GM12892 (cell line): ENCODE measurements at regions not wholly inside any gene's neighbourhood (a gene's known extent, or its start where the extent isn't known, plus 50 kb on each side); places are given as distances from the start of the nearest gene placed in this dataset.
"Not testable (repeated sequence)": the region's sequence is repeated elsewhere in the genome, so short reads cannot be mapped to it uniquely, and the experiment has no call there.

Experiments
- DNase-seq: peaks from one replicate; pipeline ENCODE4 v3.0.0; 2011; ENCODE audit not compliant: insufficient read length
- FAIRE-seq: peaks from 2 replicates; lab custom pipeline; 2011; peaks lifted over from hg19 to GRCh38; lab: Jason Lieb, UNC
- POLR2A ChIP-seq: IDR thresholded peaks from 2 replicates; pipeline ENCODE4 v1.6.1; 2011; ENCODE audit warnings: low read depth, low read length, control low read depth
- POLR2AphosphoS5 ChIP-seq: IDR thresholded peaks from 2 replicates; pipeline ENCODE4 v1.6.1; 2011; ENCODE audit warnings: low read depth, low read length, control low read depth
- TAF1 ChIP-seq: IDR thresholded peaks from 2 replicates; pipeline ENCODE4 v1.6.1; 2011; ENCODE audit warnings: low read depth, mild to moderate bottlenecking, control low read depth, low read length, borderline replicate concordance

DNA sequence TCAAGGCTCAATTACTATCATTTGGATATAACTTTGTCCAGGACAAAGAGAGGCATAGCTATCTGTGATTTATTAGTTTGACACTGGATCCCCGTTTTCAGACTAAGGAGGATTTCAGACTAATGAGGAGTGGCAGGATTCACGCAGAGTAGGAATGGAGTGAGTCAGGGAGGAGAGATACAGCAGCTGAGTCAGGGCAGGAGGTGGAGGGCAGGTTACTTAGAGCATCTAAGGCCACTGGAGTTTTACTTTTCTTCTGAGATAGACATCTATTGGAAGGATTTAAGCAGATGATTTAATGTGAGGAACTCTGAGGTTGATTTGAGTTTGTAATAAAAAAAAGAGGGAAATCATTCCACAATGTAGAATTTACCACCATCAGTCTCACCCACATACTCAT lies 110.6 kb downstream of the RPIA start:
- not testable (repeated sequence) for DNase-seq, FAIRE-seq

DNA sequence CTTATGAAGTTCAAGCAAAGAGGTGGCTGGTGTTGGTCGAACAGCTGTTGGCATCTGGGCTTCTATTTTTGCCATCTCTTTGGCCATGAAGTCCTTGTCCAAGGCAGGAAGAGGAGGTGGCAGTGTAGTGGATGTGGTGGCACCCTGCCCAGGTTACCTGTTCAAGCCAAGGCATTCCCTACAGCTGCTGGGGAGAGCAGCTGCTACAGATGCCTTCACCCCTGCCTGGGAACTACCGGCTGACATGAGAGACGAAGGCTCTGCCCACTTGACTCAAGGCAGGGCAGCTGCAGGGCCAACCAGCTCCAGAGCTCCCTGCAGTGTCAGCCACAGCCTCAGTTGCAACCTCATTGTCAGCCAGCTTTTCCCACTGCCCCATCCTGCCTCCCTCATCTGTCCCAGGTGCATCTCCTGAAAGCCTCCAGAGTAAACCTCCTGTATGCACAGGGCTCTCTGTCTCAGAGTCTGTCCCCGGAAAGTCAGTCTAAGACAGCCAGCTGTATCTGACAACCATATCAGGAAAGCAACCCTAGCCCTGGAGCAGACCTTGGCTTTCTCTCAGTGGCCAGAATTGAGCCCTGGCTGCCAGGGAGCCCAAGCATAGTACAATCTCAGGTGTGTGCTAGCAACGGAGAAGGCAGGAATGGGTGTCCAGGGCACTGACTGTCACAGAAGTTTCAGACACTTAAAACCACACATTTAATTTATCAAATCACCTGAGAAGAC lies 115.9 kb downstream of the RPIA start:
- DNase-seq = no peak
- TF ChIP-seq POLR2A (no peak), POLR2AphosphoS5 (no peak), TAF1 (no peak)
- no peak for FAIRE-seq

DNA sequence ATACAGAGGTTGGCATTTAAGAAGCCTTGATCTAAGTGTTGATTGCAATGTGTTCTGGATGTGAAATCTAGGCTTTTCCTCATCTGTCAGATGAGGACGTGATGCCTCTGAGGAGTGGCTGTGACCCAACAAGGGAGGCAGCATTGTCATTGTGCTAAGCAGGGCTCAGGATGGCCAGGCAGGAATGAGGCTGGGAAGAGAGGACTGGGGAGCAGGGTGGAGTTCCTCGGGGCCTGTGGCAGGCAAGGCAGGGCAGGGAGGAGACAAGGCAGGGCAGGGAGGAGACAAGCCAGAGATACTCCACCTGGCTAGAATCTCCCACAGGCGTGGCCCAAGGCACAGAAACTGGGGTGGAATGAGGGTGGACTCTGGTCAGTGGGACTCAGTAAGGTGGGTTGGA lies 116.6 kb downstream of the RPIA start:
- TF ChIP-seq POLR2A (no peak), TAF1 (no peak), POLR2AphosphoS5 (no peak)
- FAIRE-seq (no peak), DNase-seq (no peak)

DNA sequence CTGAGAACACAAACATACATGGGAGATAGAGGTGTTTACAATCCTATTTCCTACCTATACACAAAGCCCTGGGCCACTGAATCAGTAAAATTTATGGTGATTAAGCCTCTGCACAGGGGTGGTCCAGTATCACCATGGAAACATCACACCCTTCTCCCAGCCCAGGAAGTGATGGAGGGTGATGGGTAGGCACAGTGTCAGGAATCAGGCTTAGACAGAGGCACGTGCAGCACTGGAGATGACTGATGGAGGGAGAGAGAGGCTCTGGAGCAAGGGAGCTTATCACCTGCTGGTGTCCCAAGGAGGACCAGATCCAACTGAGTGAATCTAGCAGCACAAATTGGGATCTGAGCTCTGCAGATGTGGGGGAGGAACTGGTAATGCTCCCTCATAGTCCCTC lies 117.2 kb downstream of the RPIA start:
- DNase-seq = no peak
- no peak for FAIRE-seq
- no peak for TF ChIP-seq POLR2AphosphoS5
- no peak for TF ChIP-seq TAF1
- TF ChIP-seq POLR2A = no peak

DNA sequence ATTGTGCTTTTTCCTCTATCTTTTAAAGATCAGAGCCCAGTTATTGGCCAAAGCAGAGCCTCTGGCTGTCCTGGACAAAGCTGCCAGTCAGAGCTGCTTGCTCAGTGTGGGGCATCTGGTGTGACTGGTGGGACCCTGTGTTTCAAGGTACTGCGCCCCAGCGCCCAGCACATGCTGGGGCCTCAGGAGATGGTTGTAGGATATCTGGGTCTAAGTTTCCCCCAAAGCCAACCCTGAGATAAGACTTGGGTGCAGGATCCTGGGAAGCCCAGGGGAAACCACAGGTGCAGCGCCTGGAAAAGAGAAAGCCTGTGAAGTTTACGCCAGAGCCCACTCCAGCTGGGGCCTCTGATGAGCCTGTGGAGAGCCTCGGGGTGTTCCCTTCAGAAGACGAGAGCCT lies 117.7 kb downstream of the RPIA start:
- TF ChIP-seq TAF1 (no peak), POLR2A (no peak), POLR2AphosphoS5 (no peak)
- FAIRE-seq (no peak), DNase-seq (no peak)

DNA sequence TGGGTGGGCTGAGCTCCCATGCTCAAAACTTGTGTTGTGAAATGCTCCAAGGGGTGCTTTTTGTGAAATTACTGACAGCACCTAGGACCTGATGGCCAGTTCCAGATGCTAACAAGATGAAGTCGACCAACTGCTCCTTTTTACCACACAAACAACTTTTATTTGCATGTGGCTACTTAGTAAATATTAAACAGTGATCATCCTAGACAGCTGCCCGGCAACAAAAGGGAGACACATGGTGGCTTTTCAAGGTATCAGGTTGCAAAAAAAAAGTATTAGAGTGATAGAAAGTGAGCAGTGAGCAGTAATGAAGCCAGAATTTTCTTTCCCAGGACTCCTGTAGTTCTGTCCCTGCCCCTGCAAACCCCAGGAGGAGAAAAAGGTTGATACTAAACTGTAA lies 118.5 kb downstream of the RPIA start:
- FAIRE-seq = no peak
- no peak for DNase-seq

DNA sequence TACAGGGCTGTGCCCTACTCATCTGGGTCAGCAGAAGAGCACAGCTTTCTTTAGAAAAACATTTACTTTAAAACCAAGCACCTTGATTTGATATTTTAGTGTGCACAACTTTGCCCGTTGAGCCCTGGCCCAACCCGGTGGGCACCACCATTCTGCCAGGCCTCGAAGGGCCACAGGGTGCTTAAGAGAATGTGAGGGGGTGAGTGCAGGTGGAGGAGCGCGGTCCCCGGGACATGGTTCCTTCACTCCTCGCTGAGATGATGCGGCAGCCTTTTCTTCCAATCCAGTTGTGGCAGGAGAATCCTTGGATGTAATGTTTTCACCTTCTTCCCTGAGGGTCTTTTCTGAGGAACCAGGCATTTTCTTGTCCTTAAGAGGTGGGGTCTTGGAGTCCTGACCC lies 119.0 kb downstream of the RPIA start:
- TF ChIP-seq TAF1 = no peak
- TF ChIP-seq POLR2AphosphoS5 = no peak
- no peak for TF ChIP-seq POLR2A
- no peak for FAIRE-seq
- no peak for DNase-seq

More for the DNA sequence above, 118.5 kb downstream of the RPIA start:
- TF ChIP-seq POLR2A (no peak), POLR2AphosphoS5 (no peak), TAF1 (no peak)

DNA sequence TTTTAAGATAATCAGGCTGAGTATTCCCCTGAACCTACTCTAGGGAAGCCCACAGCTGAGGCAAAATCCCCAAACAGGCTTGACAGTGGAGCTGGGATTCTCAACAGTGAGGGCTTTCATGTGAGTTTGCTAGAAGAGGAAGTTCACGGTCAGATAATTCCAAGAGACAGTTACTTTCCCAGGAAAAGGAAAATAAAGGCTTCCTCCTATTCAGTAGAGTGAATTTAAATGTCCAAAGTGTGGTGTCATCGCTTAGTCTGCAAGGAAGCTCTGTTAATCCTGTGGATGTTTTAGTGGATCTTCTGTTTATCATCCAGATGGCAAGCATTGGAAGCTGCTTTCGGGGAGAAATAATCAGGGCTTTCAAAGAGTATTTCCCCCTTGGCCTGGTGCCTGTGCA lies 119.8 kb downstream of the RPIA start:
- FAIRE-seq = no peak
- TF ChIP-seq POLR2AphosphoS5 = no peak
- no peak for TF ChIP-seq TAF1
- no peak for TF ChIP-seq POLR2A
- no peak for DNase-seq

DNA sequence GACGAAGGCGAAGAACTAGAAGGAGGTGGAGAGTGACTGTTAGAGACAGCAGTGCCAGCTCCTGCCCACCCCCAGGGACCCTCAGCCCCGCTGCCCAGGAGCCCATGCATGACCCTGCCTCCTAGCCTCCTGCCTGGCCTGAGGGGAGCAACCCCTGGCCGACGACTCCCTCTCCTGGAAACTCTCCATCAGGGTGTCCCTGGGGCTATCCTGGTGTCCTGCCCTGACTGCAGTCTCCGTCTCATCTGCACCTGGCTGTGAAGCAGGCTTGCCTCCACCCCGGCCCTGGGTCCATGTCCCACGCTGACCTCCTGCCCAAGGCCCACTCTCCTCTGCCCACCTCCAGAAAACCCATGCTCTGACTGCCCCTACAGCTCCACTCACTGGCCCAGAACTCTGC lies 120.2 kb downstream of the RPIA start:
- DNase-seq = no peak
- TF ChIP-seq POLR2A (no peak), POLR2AphosphoS5 (no peak), TAF1 (no peak)
- no peak for FAIRE-seq

DNA sequence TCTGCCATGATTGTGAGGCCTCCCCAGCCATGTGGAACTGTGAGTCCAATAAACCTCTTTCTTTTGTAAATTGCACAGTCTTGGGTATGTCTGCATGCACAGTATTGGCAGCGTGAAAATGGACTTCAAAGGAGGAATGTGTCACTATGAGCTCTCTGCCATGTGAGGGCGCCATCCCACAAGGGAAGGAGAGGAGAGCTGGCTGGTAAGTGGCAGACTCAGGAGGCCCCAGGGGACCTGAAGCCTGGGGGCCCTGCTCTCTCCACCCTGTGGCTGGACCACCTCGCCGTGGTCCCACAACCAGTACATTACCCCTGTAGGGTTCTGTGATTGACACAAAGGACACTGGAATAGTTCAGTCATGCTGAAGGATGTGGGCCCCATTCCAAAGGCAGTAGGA lies 122.1 kb downstream of the RPIA start:
- FAIRE-seq = no peak
- TF ChIP-seq POLR2AphosphoS5 (no peak), TAF1 (no peak), POLR2A (no peak)
- DNase-seq = no peak

DNA sequence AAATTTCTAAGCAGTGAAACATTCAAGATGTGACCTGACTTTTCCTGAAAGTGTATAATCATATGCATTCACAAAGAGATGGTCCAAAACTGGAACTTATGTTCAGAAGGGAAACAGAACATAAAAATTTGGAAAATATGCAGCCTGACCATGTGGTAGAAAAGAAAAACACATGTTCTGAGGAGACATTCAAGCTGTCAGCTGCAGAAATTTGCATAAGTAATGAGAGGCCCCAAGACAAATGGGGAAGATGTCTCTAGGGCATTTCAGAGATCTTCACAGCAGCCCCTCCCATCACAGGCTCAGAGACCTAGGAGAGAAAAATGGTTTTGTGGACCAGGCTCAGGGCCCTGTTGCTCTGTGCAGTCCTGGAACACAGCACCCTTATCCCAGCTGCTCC lies 123.8 kb downstream of the RPIA start:
- DNase-seq (no peak), FAIRE-seq (no peak)
- no peak for TF ChIP-seq POLR2AphosphoS5
- TF ChIP-seq TAF1 = no peak

DNA sequence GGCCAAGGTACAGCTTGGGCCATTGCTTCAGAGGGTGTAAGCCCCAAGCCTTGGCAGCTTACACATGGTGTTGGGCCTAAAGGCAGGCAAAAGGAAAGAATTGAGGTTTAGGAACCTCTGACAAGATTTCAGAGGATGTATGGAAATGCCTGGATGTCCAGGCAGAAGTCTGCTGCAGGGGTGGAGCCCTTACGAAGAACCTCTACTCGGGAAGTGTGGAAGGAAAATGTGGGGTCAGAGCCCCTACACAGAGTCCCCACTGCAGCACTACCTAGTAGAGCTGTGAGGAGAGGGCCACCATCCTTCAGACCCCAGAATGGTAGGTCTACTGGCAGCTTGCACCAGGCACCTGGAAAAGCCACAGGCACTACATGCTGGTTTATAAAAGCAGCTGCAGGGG lies 124.2 kb downstream of the RPIA start:
- TF ChIP-seq POLR2AphosphoS5 (no peak), POLR2A (no peak), TAF1 (no peak)
- DNase-seq (no peak), FAIRE-seq (no peak)
